HG02571 (cell line): ENCODE measurements at regions not wholly inside any gene's neighbourhood (a gene's known extent, or its start where the extent isn't known, plus 50 kb on each side); places are given as distances from the start of the nearest gene placed in this dataset.
"Not testable (repeated sequence)": the region's sequence is repeated elsewhere in the genome, so short reads cannot be mapped to it uniquely, and the experiment has no call there.

Experiments
- ATAC-seq: cut with Tn5 transposase; IDR thresholded peaks from one replicate; pipeline ENCODE4 v1.9.1; 2021; ENCODE audit warnings: mild to moderate bottlenecking, moderate library complexity; ENCODE audit not compliant: unreplicated experiment

DNA sequence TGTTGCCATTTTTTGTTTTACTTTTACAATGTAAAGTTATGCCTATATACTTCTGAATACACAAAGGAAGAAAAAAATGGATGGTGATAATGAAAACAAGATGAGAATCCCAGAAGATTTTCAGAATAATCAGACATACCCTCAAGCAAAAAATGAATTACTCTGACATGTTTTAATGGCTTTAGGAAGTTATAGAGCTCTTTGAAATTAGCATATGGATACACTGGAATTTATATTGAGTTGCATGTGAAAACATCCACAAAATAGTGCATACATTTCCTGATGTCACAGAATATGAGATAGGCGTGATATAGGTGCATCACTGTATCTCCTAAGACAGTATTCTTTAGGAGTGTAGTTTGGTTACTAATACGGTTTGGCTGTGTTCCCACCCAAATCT lies 351.3 kb downstream of the SLC7A11 start:
- ATAC-seq, result no peak

GRCh38 chr4:137881641-137882040 lies 349.3 kb upstream of the PCDH18 start:
- no peak for ATAC-seq

DNA sequence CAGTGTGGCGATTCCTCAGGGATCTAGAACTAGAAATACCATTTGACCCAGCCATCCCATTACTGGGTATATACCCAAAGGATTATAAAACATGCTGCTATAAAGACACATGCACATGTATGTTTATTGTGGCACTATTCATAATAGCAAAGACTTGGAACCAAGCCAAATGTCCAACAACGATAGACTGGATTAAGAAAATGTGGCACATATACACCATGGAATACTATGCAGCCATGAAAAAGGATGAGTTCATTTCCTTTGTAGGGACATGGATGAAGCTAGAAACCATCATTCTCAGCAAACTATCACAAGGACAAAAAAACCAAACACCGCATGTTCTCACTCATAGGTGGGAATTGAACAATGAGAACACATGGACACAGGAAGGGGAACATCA lies 335.8 kb upstream of the PCDH18 start:
- not testable (repeated sequence) for ATAC-seq

GRCh38 chr4:137866671-137867070 lies 334.4 kb upstream of the PCDH18 start:
- ATAC-seq, result no peak

DNA sequence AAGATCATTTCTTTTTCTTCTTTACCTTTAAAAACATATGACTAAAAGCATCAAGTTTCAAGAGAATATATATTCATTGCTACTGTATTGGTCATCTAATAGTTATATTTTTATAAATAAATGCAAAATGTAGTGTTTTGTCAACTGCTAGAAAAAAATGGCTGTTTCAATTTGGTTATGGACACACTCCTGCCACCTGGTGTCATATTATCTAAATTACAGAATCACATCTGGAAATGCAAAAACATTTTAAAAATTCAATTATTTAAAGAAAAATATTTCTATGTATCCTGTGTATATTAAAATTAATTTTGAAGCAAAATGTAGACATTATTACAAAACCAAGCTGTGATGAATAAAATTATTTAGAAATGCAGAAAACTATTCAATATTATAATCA lies 329.4 kb upstream of the PCDH18 start:
- ATAC-seq, result no peak

DNA sequence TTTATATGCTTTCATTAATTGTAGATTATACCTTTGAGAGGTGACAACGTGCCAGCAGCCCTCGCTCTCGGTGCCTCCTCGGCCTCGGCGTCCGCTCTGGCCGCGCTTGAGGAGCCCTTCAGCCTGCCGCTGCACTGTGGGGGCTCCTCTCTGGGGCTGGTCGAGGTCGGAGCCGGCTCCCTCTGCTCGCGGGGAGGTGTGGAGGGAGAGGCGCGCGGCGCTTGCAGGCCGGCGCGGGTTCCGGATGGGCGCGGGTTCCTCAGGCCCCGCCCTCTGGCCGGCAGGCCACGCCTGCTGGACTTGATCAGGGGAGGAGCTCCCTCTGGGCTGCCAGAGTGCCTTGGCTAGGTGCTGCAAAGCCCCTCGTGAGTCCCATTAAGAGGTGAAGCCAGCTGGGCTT lies 321.1 kb upstream of the PCDH18 start:
- ATAC-seq, result no peak

GRCh38 chr4:137852326-137852725 lies 320.0 kb upstream of the PCDH18 start:
- ATAC-seq, result no peak

DNA sequence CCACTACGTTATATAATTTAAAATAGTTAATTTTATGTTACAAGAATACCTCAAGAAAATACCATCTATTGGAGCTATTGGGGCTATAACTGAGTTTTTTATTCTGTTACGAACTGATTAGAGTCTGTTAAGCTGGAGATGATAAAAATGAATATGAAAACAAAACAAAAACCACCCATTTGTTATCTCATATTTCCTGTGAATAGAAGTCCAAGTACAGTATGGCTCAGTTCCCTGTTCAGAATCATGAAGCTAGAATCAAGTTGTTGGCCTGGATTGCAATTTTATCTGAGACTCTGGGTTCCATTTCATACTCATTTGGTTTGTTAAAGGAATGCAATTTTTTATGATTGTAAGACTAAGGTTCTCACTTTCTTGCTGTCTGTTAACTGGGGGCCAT lies 319.1 kb upstream of the PCDH18 start:
- no peak for ATAC-seq

DNA sequence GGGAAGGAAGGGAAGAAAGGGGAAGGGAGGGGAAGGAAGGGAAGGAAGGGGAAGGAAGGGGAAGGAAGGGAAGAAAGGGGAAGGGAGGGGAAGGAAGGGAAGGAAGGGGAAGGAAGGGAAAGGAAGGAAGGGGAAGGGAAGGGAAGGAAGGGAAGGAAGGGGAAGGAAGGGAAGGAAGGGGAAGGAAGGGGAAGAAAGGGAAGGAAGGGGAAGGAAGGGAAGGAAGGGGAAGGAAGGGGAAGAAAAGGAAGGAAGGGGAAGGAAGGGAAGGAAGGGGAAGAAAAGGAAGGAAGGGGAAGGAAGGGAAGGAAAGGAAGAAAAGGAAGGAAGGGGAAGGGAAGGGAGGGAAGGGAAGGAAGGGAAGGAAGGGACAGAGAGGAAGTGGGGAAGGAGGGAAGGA lies 295.7 kb upstream of the PCDH18 start:
- not testable (repeated sequence) for ATAC-seq

DNA sequence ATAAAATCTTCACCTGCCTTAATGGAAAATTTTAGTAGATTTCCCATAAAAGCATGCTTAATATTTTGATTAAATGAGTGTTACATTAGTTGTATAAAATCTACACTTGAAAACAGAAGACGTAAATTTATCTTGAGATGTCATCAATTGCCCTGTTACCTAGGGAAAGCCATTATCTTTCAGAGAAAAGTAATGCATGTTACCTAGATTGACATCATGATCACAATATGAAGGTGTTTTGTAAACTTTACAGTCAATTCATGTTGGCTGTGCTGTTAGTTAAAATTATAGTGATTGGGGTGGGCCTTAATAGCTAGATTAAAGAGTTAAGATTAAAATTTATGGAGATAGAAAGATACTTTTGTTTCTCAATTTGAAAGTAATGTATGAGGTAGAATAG lies 293.2 kb upstream of the PCDH18 start:
- no peak for ATAC-seq

- ATAC-seq, result no peak
Measured at GRCh38 chr4:137823007-137823406, 290.7 kb upstream of the PCDH18 start.

DNA sequence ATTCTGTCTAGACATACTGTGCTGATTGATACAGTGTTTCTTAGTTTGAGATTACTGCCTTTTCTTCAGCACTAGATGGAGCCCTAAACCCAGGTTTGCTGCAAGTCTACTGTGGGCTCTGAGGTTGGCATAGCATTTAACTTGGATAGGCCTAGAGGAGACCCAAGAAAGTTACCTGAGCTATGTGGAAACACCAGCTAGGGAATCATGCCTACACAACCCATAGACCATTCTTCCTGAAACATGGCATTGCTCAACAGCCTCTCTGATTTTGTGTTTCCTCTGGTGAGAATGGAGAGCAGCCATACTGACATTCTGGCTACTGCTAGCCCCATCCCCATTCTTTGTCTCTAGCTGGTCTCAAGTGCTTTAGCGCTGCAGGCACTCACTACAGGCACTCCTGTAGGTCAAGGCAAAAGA lies 287.7 kb upstream of the PCDH18 start:
- peak; percentile 82 for ATAC-seq

- no peak for ATAC-seq
Measured at GRCh38 chr4:137812258-137812657, 280.0 kb upstream of the PCDH18 start.

- no peak for ATAC-seq
Measured at GRCh38 chr4:137806420-137806819, 274.1 kb upstream of the PCDH18 start.

GRCh38 chr4:137804906-137805495 lies 272.7 kb upstream of the PCDH18 start:
- ATAC-seq, result no peak

DNA sequence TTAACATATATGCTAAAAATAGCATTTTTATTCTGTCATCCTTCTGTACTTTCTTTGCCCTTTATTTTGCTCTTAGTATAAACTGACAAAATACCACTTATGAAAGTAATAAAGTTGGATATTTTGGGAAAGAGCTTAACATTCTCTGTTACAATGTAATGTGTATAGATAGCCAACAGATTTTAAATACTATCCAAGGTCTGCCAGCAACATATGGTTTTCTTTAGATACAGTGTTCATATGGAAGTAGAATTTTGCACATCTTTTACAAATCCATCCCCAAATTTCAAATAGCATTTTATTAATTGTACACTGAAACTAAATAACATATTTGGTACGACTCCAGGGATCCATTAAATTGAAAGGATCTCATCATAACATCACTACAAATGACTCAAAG lies 268.6 kb upstream of the PCDH18 start:
- ATAC-seq, result no peak

DNA sequence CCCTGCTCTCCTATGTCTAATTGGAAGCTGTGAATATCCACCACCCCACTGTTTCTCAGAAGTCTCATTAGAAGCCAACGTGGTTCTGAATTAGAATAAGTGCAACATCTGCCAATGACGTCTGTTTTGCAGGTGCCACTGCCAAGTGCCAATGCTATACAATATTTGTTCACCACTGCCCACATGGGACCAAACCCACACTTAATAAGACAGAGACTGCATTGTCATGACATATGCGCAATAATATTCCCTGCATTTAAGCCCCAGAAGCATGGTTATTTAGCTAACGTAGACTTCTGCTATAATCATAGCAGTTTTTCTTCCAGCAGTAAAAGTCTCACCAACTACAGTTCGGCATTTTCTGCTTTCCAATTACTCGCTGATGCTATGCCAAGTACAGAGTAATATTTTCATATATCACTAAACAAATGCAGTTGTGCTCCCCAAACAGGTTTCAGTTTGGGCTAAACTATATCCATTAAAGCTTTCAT lies 262.5 kb upstream of the PCDH18 start:
- ATAC-seq, result no peak

GRCh38 chr4:137789263-137789662 lies 257.0 kb upstream of the PCDH18 start:
- ATAC-seq, result not testable (repeated sequence)

- not testable (repeated sequence) for ATAC-seq
Measured at GRCh38 chr4:137783923-137784322, 251.6 kb upstream of the PCDH18 start.

GRCh38 chr4:137775701-137776100 lies 243.4 kb upstream of the PCDH18 start:
- ATAC-seq, result no peak

DNA sequence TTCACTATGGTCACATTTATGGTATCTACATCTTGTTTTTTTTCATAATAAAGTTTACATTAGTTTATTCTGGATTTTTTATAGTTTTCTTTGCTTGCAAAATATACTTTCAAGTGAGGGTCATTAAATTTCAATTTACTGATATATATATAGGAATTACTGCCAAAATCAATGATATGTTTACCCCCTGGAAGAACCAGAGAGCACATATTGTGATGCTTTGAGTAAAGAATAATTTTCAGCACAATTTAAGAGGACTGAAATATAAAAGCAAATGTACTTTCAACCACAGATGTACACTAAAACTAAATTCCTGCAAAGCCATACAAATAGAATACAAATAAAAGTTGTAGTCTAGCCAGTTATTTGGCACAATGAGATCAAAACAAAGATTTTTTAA lies 242.2 kb upstream of the PCDH18 start:
- ATAC-seq, result no peak

- no peak for ATAC-seq
Measured at GRCh38 chr4:137768881-137769280, 236.6 kb upstream of the PCDH18 start.

DNA sequence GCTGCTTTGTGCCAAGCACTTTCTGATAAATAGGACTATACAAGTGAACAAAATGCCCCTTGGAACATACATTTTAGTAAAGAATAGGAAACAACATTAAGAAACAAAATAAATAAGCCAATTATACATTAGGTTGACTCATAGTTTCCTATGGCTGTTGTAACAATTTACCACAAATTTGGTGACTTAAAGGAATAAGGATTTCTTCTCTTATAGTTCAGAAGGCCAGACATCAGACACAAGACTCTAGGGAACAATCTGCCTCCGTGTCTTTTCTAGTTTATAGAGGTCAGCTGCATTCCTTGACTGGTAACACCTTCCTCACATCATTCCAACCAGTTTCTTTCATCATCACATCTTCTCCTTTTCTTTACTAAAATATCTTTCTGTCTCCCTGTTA lies 235.9 kb upstream of the PCDH18 start:
- no peak for ATAC-seq
